HepG2 (cell line): ENCODE measurements at regions not wholly inside any gene's neighbourhood (a gene's known extent, or its start where the extent isn't known, plus 50 kb on each side); places are given as distances from the start of the nearest gene placed in this dataset.

Experiments
- ATAC-seq: fragments of 200-7000 bp; cut with Tn5 transposase; 3 replicates; pipeline ENCODE4 v1.9.1; 2020; ENCODE audit warnings: mild to moderate bottlenecking, moderate library complexity
- BruUV-seq: library from RNA; stranded (reverse); fragments of 400-500 nt; replicated peaks from 2 replicates; lab custom pipeline; 2021; lab: Mats Ljungman, UMichigan
- CTCF ChIA-PET: fragments of 300-600 bp; formaldehyde crosslinking; extraction: SDS; loops from one replicate; lab custom pipeline; 2021; ENCODE audit warnings: low total read pairs, inconsistent platforms, low intra/inter-chr PET ratio; lab: Yijun Ruan, JAX
- POLR2A ChIA-PET: fragments of 350-600 bp; sonication (Branson Sonifier 250); formaldehyde crosslinking; loops from one replicate; lab custom pipeline; 2020; ENCODE audit warnings: antibody characterized with exemption, inconsistent platforms; lab: Yijun Ruan, JAX
- DNase-seq: peaks from one replicate; pipeline ENCODE4 v3.0.0-alpha.2; 2015; ENCODE audit warnings: low spot score
- FAIRE-seq: peaks from 3 replicates; lab custom pipeline; 2011; peaks lifted over from hg19 to GRCh38; lab: Jason Lieb, UNC
- H2AFZ ChIP-seq: one replicate; pipeline ENCODE4 v1.6.1; 2011; ENCODE audit warnings: low read length, inconsistent platforms
- H3K27ac ChIP-seq: fragments of 300-600 bp; 3 replicates; pipeline ENCODE4 v1.8.0; 2011; ENCODE audit warnings: mixed run types, mild to moderate bottlenecking, mixed read lengths, low read length, inconsistent platforms; ENCODE audit not compliant: insufficient read depth; ENCODE audit errors: extremely low read length
- H3K27me3 ChIP-seq, 2 experiments: fragments of 200-600 bp in 1 of 2; 2 replicates in 1 of 2; 3 replicates in 1 of 2; pipeline versions ENCODE4 v1.6.0 to v1.8.0; 2011; ENCODE audit warnings: low read length in 2 of 2, mild to moderate bottlenecking in 2 of 2, moderate library complexity in 2 of 2, inconsistent platforms in 1 of 2; ENCODE audit not compliant: insufficient read depth in 2 of 2, control insufficient read depth in 1 of 2
- H3K36me3 ChIP-seq, 2 experiments: fragments of 200-600 bp in 1 of 2; replicated peaks in 1 of 2; 2 replicates in 1 of 2; 3 replicates in 1 of 2; pipeline versions ENCODE4 v1.5.1 to v1.8.0; 2011; ENCODE audit warnings: low read length in 2 of 2, inconsistent platforms in 1 of 2; ENCODE audit not compliant: insufficient read depth in 2 of 2, control insufficient read depth in 1 of 2
- H3K4me1 ChIP-seq: 2 replicates; pipeline ENCODE4 v1.5.1; 2012; ENCODE audit warnings: low read length, inconsistent platforms; ENCODE audit not compliant: insufficient read depth
- H3K4me2 ChIP-seq: 2 replicates; pipeline ENCODE4 v1.6.0; 2011; ENCODE audit warnings: low read depth, low read length, inconsistent platforms
- H3K4me3 ChIP-seq, 3 experiments: fragments of 200-600 bp in 1 of 3; sonication (generic), shearing (Covaris generic) in 1 of 3; replicated peaks in 1 of 3; 2 replicates each; pipeline ENCODE4 v1.5.1; 2011 to 2016; ENCODE audit warnings: low read length in 3 of 3, inconsistent platforms in 2 of 3, low read depth in 2 of 3, mild to moderate bottlenecking in 2 of 3, control low read depth in 1 of 3, mixed read lengths in 1 of 3; ENCODE audit not compliant: insufficient read depth in 1 of 3
- H3K79me2 ChIP-seq: one replicate; pipeline ENCODE4 v1.6.1; 2011; ENCODE audit warnings: low read length, inconsistent platforms; ENCODE audit not compliant: insufficient read depth
- H3K9ac ChIP-seq: 2 replicates; pipeline ENCODE4 v1.6.0; 2011; ENCODE audit warnings: mild to moderate bottlenecking, low read depth, low read length, inconsistent platforms; ENCODE audit not compliant: insufficient read depth
- H3K9me3 ChIP-seq: 2 replicates; pipeline ENCODE4 v1.5.1; 2012; ENCODE audit warnings: mild to moderate bottlenecking, low read length
- H4K20me1 ChIP-seq: 2 replicates; pipeline ENCODE4 v1.6.0; 2011; ENCODE audit warnings: inconsistent platforms, mild to moderate bottlenecking, low read length, moderate library complexity; ENCODE audit not compliant: insufficient read depth
- FOXK2 ChIP-seq: fragments of 450-650 bp; IDR thresholded peaks from 2 replicates; pipeline ENCODE4 v1.6.1; 2016
- HIVEP1 ChIP-seq: sonication (generic); formaldehyde crosslinking; IDR thresholded peaks from 2 replicates; pipeline ENCODE4 v1.4.0; 2020; ENCODE audit warnings: mild to moderate bottlenecking, missing genetic modification reagents
- KDM6A ChIP-seq: IDR thresholded peaks from 2 replicates; pipeline ENCODE4 v1.6.1; 2016; ENCODE audit warnings: low read depth
- RAD51 ChIP-seq: fragments of 450-650 bp; IDR thresholded peaks from 2 replicates; pipeline ENCODE4 v1.6.1; 2016; ENCODE audit warnings: borderline replicate concordance
- RARG ChIP-seq: sonication (generic); formaldehyde crosslinking; IDR thresholded peaks from 2 replicates; pipeline ENCODE4 v1.4.0; 2020; ENCODE audit warnings: low read depth, mild to moderate bottlenecking, missing genetic modification reagents
- RFX1 ChIP-seq: fragments of 450-650 bp; IDR thresholded peaks from 2 replicates; pipeline ENCODE4 v1.6.1; 2017
- RFX3 ChIP-seq: IDR thresholded peaks from 2 replicates; pipeline ENCODE4 v1.6.1; 2016; ENCODE audit warnings: missing biosample characterization, missing genetic modification reagents
- SMARCE1 ChIP-seq: fragments of 450-650 bp; IDR thresholded peaks from 2 replicates; pipeline ENCODE4 v1.6.1; 2017; ENCODE audit warnings: borderline replicate concordance
- ZNF138 ChIP-seq: sonication (generic); formaldehyde crosslinking; IDR thresholded peaks from 2 replicates; pipeline ENCODE4 v1.5.0; 2020; ENCODE audit warnings: mild to moderate bottlenecking, low read depth, missing genetic modification reagents
- WGBS: methylation state at CpG from one replicate; pipeline ENCODE4 v1.1.6; 2017; ENCODE audit warnings: low lambda C conversion rate; 5-methylcytosine and 5-hydroxymethylcytosine counted together
- in situ Hi-C: cut with HindIII; loops from 2 replicates; pipeline ENCODE4 v1.10.0; 2017; ENCODE audit warnings: low pct_unique_long_range_greater_than_20kb; ENCODE audit not compliant: extremely low pct_ligation_motif_present
- intact Hi-C: fragments of 100-400 bp; cut with micrococcal nuclease; formaldehyde crosslinking; loops from one replicate; pipeline ENCODE4 v1.10.0; 2022; ENCODE audit not compliant: unreplicated experiment
- TF ChIP-seq, protein P1 (sequence below): sonication (generic); formaldehyde crosslinking; IDR thresholded peaks from 2 replicates; pipeline ENCODE4 v1.8.0; 2022; ENCODE audit warnings: missing genetic modification reagents, mild to moderate bottlenecking, borderline replicate concordance
- TF ChIP-seq, protein P2 (sequence below): sonication (generic); formaldehyde crosslinking; IDR thresholded peaks from 2 replicates; pipeline ENCODE4 v1.5.0; 2020; ENCODE audit warnings: missing genetic modification reagents, mild to moderate bottlenecking, borderline replicate concordance
- TF ChIP-seq, protein P3 (sequence below): IDR thresholded peaks from 2 replicates; pipeline ENCODE4 v1.6.1; 2012; ENCODE audit warnings: inconsistent platforms

DNA sequence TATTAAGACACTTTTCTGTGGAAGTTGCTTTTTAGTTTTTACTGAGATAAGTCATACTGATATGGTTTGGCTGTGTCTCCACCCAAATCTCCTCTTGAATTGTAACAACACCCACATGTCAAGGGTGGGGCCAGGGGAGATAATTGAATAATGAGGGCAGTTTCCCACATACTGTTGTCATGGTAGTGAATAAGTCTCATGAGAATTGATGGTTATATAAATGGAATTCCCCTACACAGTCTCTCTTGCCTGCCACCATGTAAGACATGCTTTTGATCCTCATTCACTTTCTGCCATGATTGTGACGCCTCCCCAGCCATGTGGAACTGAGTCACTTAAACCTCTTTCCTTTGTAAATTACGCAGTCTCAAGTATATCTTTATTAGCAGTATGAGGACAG lies 1340.4 kb downstream of the SLITRK5 start:
- 4% methylated on average over 2 of the region's 2 CpGs for WGBS
- H3K27me3 ChIP-seq = no peaks in the 10 kb centered on the region; a peak in 1 of 5 replicates
- ChIA-PET CTCF (no interaction called here), POLR2A (no interaction called here)
- no peak overlapping the region for H3K27ac ChIP-seq
- H3K36me3 ChIP-seq = no peaks in the 10 kb centered on the region
- H3K9ac ChIP-seq = no peak overlapping the region
- no peaks in the 10 kb centered on the region for H4K20me1 ChIP-seq
- FAIRE-seq (no peak), ATAC-seq (no peak), DNase-seq (no peak)
- BruUV-seq = no TSS peak
- H3K9me3 ChIP-seq = peaks cover 9% of the 10 kb centered on the region
- intact Hi-C loops (no loop called here), in situ Hi-C loops (no loop called here)
- no peaks in the 10 kb centered on the region for H3K79me2 ChIP-seq
- H2AFZ ChIP-seq = no peak overlapping the region
- no peak overlapping the region for H3K4me3 ChIP-seq
- TF ChIP-seq, protein P1, sequence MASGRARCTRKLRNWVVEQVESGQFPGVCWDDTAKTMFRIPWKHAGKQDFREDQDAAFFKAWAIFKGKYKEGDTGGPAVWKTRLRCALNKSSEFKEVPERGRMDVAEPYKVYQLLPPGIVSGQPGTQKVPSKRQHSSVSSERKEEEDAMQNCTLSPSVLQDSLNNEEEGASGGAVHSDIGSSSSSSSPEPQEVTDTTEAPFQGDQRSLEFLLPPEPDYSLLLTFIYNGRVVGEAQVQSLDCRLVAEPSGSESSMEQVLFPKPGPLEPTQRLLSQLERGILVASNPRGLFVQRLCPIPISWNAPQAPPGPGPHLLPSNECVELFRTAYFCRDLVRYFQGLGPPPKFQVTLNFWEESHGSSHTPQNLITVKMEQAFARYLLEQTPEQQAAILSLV = no peak
- no peak for TF ChIP-seq ZNF138 (CRISPR knock-in tag)
- no peak for TF ChIP-seq SMARCE1
- TF ChIP-seq, protein P2, sequence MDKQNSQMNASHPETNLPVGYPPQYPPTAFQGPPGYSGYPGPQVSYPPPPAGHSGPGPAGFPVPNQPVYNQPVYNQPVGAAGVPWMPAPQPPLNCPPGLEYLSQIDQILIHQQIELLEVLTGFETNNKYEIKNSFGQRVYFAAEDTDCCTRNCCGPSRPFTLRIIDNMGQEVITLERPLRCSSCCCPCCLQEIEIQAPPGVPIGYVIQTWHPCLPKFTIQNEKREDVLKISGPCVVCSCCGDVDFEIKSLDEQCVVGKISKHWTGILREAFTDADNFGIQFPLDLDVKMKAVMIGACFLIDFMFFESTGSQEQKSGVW (CRISPR knock-in tag) = no peak
- H3K4me2 ChIP-seq = no peak overlapping the region
- no peaks in the 10 kb centered on the region for H3K4me1 ChIP-seq

DNA sequence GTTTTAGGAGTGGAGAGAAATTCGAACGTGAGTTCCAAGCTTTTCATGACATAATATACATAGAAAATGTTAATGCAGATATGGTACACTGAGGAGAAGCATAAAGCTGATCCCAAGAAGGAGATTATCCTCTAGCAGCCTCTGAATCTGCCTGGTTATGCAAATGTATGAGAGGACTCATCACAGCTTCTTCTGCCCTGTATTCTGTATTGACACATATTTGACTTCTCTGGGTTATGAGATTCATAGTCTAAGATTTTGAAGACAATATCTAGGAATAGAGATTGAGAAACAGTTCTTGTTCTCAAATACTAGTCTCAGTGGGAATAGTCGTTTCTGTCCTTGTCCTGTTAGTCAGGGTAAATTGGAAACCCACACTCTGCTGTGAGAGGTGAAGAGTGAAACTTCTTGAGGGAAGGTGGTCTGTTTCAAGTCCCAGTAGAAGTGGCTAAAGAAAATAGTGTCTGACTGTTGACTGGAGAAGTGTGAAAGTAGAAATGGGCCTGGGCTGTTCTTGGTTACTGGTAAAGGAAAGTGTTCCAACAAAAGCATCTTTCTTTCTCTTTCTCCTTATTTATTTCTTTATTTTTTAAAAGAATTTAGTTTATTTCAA lies 1356.6 kb downstream of the SLITRK5 start:
- no peak overlapping the region for H2AFZ ChIP-seq
- no peaks in the 10 kb centered on the region for H3K4me1 ChIP-seq
- in situ Hi-C loops = no loop called here
- no peak overlapping the region for H3K4me3 ChIP-seq
- POLR2A ChIA-PET = no interaction called here
- FAIRE-seq = no peak
- peaks cover 48% of the 10 kb centered on the region for H3K9me3 ChIP-seq
- WGBS = 0% methylated on average over 3 of the region's 3 CpGs
- no peak overlapping the region for H3K27ac ChIP-seq
- no peaks in the 10 kb centered on the region for H3K27me3 ChIP-seq
- H3K36me3 ChIP-seq = no peaks in the 10 kb centered on the region
- intact Hi-C loops = no loop called here
- ATAC-seq = no peak
- H4K20me1 ChIP-seq = no peaks in the 10 kb centered on the region
- no peak overlapping the region for H3K4me2 ChIP-seq
- BruUV-seq = no TSS peak
- no peak for DNase-seq
- TF ChIP-seq HIVEP1 (CRISPR knock-in tag) (no peak), KDM6A (no peak), RAD51 (no peak), FOXK2 (no peak), RFX1 (no peak), RFX3 (CRISPR knock-in tag) (no peak), RARG (CRISPR knock-in tag) (no peak)
- TF ChIP-seq, protein P3, sequence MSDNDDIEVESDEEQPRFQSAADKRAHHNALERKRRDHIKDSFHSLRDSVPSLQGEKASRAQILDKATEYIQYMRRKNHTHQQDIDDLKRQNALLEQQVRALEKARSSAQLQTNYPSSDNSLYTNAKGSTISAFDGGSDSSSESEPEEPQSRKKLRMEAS = no peak
- TF ChIP-seq, all 625 proteins: peak for 0
- H3K79me2 ChIP-seq = no peaks in the 10 kb centered on the region
- H3K9ac ChIP-seq = no peak overlapping the region
- CTCF ChIA-PET = no interaction called here
